HCT116 (cell line): ENCODE measurements at regions not wholly inside any gene's neighbourhood (a gene's known extent, or its start where the extent isn't known, plus 50 kb on each side); places are given as distances from the start of the nearest gene placed in this dataset.

Experiments used
- EZH2phosphoT487 ChIP-seq: fragments of 200-600 bp; IDR thresholded peaks from 2 replicates; pipeline ENCODE4 v1.6.1; 2018; ENCODE audit warnings: antibody characterized with exemption, borderline replicate concordance
- TF ChIP-seq, protein P1 (sequence below): IDR thresholded peaks from 2 replicates; pipeline ENCODE4 v1.6.1; 2012; ENCODE audit warnings: low read depth
- TF ChIP-seq, protein P2 (sequence below), 3 experiments: fragments of 200-600 bp in 1 of 3; sonication (generic) in 1 of 3; IDR thresholded peaks in 2 of 3; conservative IDR thresholded peaks in 1 of 3; 2 replicates each; pipeline ENCODE4 v1.5.1; 2012 to 2017; ENCODE audit warnings: low read depth in 2 of 3, low read length in 2 of 3, antibody characterized with exemption in 1 of 3, borderline replicate concordance in 1 of 3, control low read depth in 1 of 3, mild to moderate bottlenecking in 1 of 3, mixed read lengths in 1 of 3, mixed run types in 1 of 3, moderate library complexity in 1 of 3; ENCODE audit not compliant: insufficient read depth in 1 of 3

- TF ChIP-seq, protein P1, sequence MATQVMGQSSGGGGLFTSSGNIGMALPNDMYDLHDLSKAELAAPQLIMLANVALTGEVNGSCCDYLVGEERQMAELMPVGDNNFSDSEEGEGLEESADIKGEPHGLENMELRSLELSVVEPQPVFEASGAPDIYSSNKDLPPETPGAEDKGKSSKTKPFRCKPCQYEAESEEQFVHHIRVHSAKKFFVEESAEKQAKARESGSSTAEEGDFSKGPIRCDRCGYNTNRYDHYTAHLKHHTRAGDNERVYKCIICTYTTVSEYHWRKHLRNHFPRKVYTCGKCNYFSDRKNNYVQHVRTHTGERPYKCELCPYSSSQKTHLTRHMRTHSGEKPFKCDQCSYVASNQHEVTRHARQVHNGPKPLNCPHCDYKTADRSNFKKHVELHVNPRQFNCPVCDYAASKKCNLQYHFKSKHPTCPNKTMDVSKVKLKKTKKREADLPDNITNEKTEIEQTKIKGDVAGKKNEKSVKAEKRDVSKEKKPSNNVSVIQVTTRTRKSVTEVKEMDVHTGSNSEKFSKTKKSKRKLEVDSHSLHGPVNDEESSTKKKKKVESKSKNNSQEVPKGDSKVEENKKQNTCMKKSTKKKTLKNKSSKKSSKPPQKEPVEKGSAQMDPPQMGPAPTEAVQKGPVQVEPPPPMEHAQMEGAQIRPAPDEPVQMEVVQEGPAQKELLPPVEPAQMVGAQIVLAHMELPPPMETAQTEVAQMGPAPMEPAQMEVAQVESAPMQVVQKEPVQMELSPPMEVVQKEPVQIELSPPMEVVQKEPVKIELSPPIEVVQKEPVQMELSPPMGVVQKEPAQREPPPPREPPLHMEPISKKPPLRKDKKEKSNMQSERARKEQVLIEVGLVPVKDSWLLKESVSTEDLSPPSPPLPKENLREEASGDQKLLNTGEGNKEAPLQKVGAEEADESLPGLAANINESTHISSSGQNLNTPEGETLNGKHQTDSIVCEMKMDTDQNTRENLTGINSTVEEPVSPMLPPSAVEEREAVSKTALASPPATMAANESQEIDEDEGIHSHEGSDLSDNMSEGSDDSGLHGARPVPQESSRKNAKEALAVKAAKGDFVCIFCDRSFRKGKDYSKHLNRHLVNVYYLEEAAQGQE: no peak
- TF ChIP-seq, protein P2, sequence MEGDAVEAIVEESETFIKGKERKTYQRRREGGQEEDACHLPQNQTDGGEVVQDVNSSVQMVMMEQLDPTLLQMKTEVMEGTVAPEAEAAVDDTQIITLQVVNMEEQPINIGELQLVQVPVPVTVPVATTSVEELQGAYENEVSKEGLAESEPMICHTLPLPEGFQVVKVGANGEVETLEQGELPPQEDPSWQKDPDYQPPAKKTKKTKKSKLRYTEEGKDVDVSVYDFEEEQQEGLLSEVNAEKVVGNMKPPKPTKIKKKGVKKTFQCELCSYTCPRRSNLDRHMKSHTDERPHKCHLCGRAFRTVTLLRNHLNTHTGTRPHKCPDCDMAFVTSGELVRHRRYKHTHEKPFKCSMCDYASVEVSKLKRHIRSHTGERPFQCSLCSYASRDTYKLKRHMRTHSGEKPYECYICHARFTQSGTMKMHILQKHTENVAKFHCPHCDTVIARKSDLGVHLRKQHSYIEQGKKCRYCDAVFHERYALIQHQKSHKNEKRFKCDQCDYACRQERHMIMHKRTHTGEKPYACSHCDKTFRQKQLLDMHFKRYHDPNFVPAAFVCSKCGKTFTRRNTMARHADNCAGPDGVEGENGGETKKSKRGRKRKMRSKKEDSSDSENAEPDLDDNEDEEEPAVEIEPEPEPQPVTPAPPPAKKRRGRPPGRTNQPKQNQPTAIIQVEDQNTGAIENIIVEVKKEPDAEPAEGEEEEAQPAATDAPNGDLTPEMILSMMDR (IDR thresholded peaks at IDR 0.05 in 2 of 3, conservative IDR thresholded peaks at IDR 0.05 in 1 of 3; ENCODE audit: borderline replicate concordance in 1 of 3, insufficient read depth in 1 of 3, low read depth in 2 of 3, low read length in 2 of 3): no peak
- no peak for TF ChIP-seq EZH2phosphoT487
Observed at GRCh38 chr5:173795601-173796000, 92.5 kb upstream of the CPEB4 start.
